Sigmoid colon (tissue), 6 donors: ENCODE measurements at regions not wholly inside any gene's neighbourhood (a gene's known extent, or its start where the extent isn't known, plus 50 kb on each side); places are given as distances from the start of the nearest gene placed in this dataset.

Source experiments
- DNase-seq: peaks from one replicate; pipeline ENCODE4 v3.0.0-alpha.2; 2019
- H3K27ac ChIP-seq, 4 donors: fragments of 200-600 bp; sonication (generic); one replicate each; pipeline ENCODE4 v1.5.1; 2016 to 2019; ENCODE audit warnings: mild to moderate bottlenecking in 1 of 4
- H3K27me3 ChIP-seq, 3 donors: fragments of 200-600 bp; sonication (generic); one replicate each; pipeline ENCODE4 v1.5.1; 2019; ENCODE audit warnings: mild to moderate bottlenecking in 1 of 3
- H3K36me3 ChIP-seq, 4 donors: fragments of 200-600 bp; sonication (generic); one replicate each; pipeline ENCODE4 v1.5.1; 2016 to 2019
- H3K4me1 ChIP-seq, 4 donors: fragments of 200-600 bp; sonication (generic); one replicate each; pipeline ENCODE4 v1.5.1; 2017 to 2019
- H3K4me3 ChIP-seq, 4 donors: fragments of 200-600 bp; sonication (generic); one replicate each; pipeline ENCODE4 v1.5.1; 2017 to 2019; ENCODE audit warnings: mild to moderate bottlenecking in 2 of 4, moderate library complexity in 1 of 4
- H3K9me3 ChIP-seq, 4 donors: fragments of 200-600 bp in 3 of 4; sonication (generic) in 3 of 4; one replicate each; pipeline versions ENCODE4 v1.5.1 to v1.6.1; 2013 to 2019
- EP300 ChIP-seq, 4 donors: sonication (generic); formaldehyde crosslinking; IDR thresholded peaks; one replicate each; pipeline ENCODE4 v1.6.1; 2017; ENCODE audit warnings: antibody characterized with exemption in 4 of 4
- POLR2A ChIP-seq, 2 donors: fragments of 450-650 bp; IDR thresholded peaks; one replicate each; pipeline ENCODE4 v1.6.1; 2016; ENCODE audit warnings: antibody characterized with exemption in 2 of 2, mild to moderate bottlenecking in 2 of 2, moderate library complexity in 2 of 2
- POLR2AphosphoS5 ChIP-seq, 4 donors: sonication (generic); formaldehyde crosslinking; IDR thresholded peaks; one replicate each; pipeline ENCODE4 v1.6.1; 2017; ENCODE audit warnings: antibody characterized with exemption in 4 of 4
- WGBS, 2 donors: extraction: QIAGEN DNeasy Blood & Tissue Kit; methylation state at CpG; one replicate each; pipeline ENCODE4 v1.1.7; 2013; 5-methylcytosine and 5-hydroxymethylcytosine counted together
- intact Hi-C: fragments of 100-400 bp; cut with DNase I; formaldehyde crosslinking; loops from one replicate; pipeline ENCODE4 v1.15.1; 2023
- TF ChIP-seq, protein P1 (sequence below), 4 experiments: fragments of 450-650 bp in 3 of 4; fragments of 200-600 bp in 1 of 4; IDR thresholded peaks; one replicate each; pipeline ENCODE4 v1.5.1; 2016 to 2019; ENCODE audit warnings: antibody characterized with exemption in 4 of 4, mild to moderate bottlenecking in 3 of 4, moderate library complexity in 2 of 4
- donor health status: healthy with polysubstance abuse.
- donor health status: healthy.

DNA sequence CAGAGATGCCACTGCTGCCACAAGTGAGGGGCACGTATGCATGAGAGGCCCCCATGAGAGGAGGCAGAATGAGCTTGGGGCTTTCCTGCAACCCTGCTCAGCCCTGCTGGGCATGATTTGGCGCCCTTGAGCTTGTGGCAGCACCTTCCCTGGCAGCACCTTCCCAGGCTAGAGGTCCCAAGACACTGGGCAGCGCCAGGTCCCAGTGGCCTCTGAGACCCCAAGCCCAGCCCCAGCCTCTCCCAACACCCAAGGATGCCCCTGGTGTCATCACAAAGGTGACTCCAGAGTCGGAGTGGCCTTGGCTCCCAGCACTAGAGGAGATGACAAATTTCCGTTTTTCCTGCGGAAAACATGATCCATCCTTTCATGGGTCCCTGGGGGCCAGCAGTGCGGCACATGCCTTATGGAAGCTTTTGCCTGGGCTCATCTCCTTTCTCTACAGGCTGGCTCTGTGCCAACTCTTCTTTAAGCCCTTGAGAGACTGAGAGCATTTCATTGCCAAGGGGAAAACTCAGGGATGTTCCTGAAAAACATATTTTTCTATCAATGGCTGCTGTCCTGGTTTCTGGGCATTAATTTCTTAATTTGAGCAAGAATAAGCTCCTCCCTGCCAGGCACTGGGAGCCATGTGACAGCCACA lies 77.1 kb upstream of the ADAMTS2 start:
- Histone ChIP-seq H3K36me3 (no peaks in the 10 kb centered on the region), H3K4me1 (no peaks in the 10 kb centered on the region), H3K27ac (no peak overlapping the region), H3K9me3 (no peaks in the 10 kb centered on the region), H3K27me3 (peaks cover 0 to 6% (median under 1%) of the 10 kb centered on the region in 3 donors), H3K4me3 (no peak overlapping the region)
- WGBS, 2 donors, result 75 to 80% methylated on average over 7 of the region's 7 CpGs
- intact Hi-C loops, result no loop called here
- TF ChIP-seq POLR2A (IDR thresholded peaks at IDR 0.05), result no peak
- TF ChIP-seq, protein P1, sequence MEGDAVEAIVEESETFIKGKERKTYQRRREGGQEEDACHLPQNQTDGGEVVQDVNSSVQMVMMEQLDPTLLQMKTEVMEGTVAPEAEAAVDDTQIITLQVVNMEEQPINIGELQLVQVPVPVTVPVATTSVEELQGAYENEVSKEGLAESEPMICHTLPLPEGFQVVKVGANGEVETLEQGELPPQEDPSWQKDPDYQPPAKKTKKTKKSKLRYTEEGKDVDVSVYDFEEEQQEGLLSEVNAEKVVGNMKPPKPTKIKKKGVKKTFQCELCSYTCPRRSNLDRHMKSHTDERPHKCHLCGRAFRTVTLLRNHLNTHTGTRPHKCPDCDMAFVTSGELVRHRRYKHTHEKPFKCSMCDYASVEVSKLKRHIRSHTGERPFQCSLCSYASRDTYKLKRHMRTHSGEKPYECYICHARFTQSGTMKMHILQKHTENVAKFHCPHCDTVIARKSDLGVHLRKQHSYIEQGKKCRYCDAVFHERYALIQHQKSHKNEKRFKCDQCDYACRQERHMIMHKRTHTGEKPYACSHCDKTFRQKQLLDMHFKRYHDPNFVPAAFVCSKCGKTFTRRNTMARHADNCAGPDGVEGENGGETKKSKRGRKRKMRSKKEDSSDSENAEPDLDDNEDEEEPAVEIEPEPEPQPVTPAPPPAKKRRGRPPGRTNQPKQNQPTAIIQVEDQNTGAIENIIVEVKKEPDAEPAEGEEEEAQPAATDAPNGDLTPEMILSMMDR (IDR thresholded peaks at IDR 0.05), result no peak
- no peak for TF ChIP-seq EP300 (IDR thresholded peaks at IDR 0.05)
- no peak for TF ChIP-seq POLR2AphosphoS5 (IDR thresholded peaks at IDR 0.05)
- DNase-seq, result peak; percentile 49

DNA sequence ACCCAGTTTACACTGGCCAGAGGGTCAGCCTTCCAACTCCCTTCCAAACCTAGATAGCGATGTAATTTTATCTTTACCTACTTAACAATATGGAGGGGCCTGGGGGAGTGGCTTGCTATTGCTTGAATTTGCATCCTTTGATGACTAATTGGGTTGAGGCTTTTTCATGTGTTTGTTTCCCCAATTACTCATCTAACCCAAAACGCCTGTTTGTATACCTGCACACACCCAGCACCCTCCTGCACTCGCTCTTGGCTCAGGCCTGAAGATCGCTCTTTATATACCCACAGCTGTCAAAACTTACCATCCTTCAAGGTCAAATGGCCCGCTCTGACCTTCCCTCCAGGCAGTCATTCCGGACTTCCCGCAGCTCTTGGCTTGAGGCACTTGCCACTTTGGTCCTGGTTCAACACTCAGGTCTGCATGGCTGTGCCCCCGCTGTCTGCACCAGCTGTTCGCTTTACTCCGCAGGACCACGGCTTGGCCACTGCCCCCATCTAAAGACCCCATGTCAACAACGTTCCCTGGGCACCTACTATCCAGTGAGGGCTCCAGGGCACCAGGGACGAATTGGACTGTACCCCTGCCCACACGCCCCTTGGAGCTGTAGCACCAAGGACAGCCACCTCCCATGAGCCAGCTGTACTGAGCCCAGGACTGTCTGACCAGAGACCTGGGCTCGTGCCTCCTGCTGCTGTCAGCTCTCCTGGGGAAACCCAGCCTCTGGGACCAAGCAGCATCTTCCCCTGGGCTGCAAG lies 76.1 kb upstream of the ADAMTS2 start:
- Histone ChIP-seq H3K27ac (no peak overlapping the region), H3K4me1 (no peaks in the 10 kb centered on the region), H3K27me3 (peaks cover 0 to 10% (median 6%) of the 10 kb centered on the region in 3 donors), H3K9me3 (no peaks in the 10 kb centered on the region), H3K4me3 (no peak overlapping the region), H3K36me3 (no peaks in the 10 kb centered on the region)
- peak; percentile 35 for DNase-seq
- intact Hi-C loops, result no loop called here
- WGBS, 2 donors, result 58 to 73% methylated on average over 15 of the region's 15 CpGs
- TF ChIP-seq, protein P1 (IDR thresholded peaks at IDR 0.05), result no peak
- TF ChIP-seq POLR2AphosphoS5 (IDR thresholded peaks at IDR 0.05), result no peak
- no peak for TF ChIP-seq POLR2A (IDR thresholded peaks at IDR 0.05)
- no peak for TF ChIP-seq EP300 (IDR thresholded peaks at IDR 0.05)

DNA sequence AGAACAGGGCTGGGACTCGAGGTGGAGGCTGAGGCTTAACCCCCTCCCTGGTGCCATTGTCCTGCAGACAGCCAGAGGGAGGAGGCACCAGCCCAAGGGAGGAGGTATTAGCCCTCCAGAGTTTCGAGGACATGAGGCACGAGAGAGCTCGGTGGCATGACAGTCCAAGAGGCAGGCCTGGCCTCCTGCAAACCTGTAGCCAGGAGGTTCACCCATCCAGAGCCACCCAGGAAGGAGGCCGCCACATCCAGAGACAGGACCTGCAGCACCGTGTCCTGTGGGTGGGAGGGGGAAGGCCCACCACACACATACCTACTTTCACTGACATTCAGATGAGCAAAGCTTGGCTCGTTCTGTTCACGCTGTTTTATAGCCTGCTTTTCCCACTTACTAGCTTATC lies 75.2 kb upstream of the ADAMTS2 start:
- H3K27ac ChIP-seq, result no peak overlapping the region
- peaks cover 0 to 15% (median 6%) of the 10 kb centered on the region in 3 donors for H3K27me3 ChIP-seq
- WGBS, 2 donors, result 58 to 72% methylated on average over 8 of the region's 8 CpGs
- TF ChIP-seq POLR2AphosphoS5 (IDR thresholded peaks at IDR 0.05) (no peak), POLR2A (IDR thresholded peaks at IDR 0.05) (no peak), EP300 (IDR thresholded peaks at IDR 0.05) (no peak)
- TF ChIP-seq, protein P1 (IDR thresholded peaks at IDR 0.05), result no peak
- H3K9me3 ChIP-seq, result no peaks in the 10 kb centered on the region
- no peaks in the 10 kb centered on the region for H3K4me1 ChIP-seq
- H3K36me3 ChIP-seq, result no peaks in the 10 kb centered on the region
- peak; percentile 45 for DNase-seq
- H3K4me3 ChIP-seq, result no peak overlapping the region
- intact Hi-C loops, result no loop called here

DNA sequence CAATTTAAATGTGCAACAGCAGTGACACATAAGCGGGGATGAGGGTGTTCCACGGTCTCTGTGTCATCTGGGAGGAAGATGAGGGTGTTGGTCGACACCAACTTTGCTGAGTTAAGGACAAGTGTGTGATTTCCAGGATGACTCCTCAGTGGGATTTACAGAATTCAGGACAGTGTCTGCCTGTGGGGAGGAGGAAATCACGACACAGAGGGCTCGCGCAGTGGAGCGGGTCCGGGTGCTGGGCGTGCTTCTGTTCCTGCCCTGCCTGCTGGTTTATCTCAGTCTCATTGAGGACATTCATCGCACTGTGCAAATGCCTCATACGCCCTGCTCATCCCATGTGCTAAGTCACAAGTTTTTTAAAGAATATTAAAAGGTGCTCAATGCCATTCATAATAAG lies 73.7 kb upstream of the ADAMTS2 start:
- intact Hi-C loops, result no loop called here
- no peak for TF ChIP-seq POLR2A (IDR thresholded peaks at IDR 0.05)
- no peak for TF ChIP-seq POLR2AphosphoS5 (IDR thresholded peaks at IDR 0.05)
- no peak for TF ChIP-seq EP300 (IDR thresholded peaks at IDR 0.05)
- TF ChIP-seq, protein P1 (IDR thresholded peaks at IDR 0.05), result no peak
- H3K4me3 ChIP-seq, result no peak overlapping the region
- H3K9me3 ChIP-seq, result no peaks in the 10 kb centered on the region
- H3K27ac ChIP-seq, result no peak overlapping the region
- H3K4me1 ChIP-seq, result no peaks in the 10 kb centered on the region
- H3K27me3 ChIP-seq, result peaks cover 0 to 15% (median 6%) of the 10 kb centered on the region in 3 donors
- DNase-seq, result no peak
- no peaks in the 10 kb centered on the region for H3K36me3 ChIP-seq
- 78 to 80% methylated on average over 11 of the region's 11 CpGs for WGBS, 2 donors
